Omental fat pad (tissue), 3 donors: ENCODE measurements at regions not wholly inside any gene's neighbourhood (a gene's known extent, or its start where the extent isn't known, plus 50 kb on each side); places are given as distances from the start of the nearest gene placed in this dataset.

Source experiments
- ATAC-seq: fragments of 150-250 bp; one replicate; pipeline ENCODE4 v1.9.1; 2016; ENCODE audit warnings: mild to moderate bottlenecking, moderate library complexity; ENCODE audit not compliant: low FRiP score
- DNase-seq: peaks from one replicate; pipeline ENCODE4 v3.0.0-alpha.2; 2019; ENCODE audit warnings: low spot score
- TF ChIP-seq, protein P1 (sequence below), 3 donors: fragments of 450-650 bp; IDR thresholded peaks; one replicate each; pipeline ENCODE4 v1.5.1; 2016 to 2017; ENCODE audit warnings: antibody characterized with exemption in 3 of 3, mild to moderate bottlenecking in 3 of 3, moderate library complexity in 2 of 3

DNA sequence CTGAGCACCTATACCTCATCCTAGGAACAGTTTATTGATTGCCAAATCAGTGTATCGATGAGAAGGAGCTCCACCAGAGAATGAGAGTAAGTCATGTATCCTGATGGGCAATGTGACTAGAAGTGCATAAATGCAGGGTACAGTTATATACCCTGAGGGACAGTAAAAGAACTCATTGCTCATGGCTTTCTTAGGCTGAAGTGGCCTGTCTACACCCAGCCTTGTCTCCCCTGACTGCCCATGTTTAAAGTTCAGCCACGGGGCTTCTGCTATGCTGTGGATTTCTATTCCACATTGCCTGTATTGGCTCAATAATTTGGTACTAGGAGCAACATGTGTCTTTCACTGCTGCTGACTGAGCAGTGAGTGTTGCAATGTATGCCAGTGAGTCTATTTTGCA is 400.4 kb upstream of the IMPG1 start:
- DNase-seq (no peak), ATAC-seq (no peak)
- TF ChIP-seq, protein P1, sequence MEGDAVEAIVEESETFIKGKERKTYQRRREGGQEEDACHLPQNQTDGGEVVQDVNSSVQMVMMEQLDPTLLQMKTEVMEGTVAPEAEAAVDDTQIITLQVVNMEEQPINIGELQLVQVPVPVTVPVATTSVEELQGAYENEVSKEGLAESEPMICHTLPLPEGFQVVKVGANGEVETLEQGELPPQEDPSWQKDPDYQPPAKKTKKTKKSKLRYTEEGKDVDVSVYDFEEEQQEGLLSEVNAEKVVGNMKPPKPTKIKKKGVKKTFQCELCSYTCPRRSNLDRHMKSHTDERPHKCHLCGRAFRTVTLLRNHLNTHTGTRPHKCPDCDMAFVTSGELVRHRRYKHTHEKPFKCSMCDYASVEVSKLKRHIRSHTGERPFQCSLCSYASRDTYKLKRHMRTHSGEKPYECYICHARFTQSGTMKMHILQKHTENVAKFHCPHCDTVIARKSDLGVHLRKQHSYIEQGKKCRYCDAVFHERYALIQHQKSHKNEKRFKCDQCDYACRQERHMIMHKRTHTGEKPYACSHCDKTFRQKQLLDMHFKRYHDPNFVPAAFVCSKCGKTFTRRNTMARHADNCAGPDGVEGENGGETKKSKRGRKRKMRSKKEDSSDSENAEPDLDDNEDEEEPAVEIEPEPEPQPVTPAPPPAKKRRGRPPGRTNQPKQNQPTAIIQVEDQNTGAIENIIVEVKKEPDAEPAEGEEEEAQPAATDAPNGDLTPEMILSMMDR (IDR thresholded peaks at IDR 0.05), result no peak

DNA sequence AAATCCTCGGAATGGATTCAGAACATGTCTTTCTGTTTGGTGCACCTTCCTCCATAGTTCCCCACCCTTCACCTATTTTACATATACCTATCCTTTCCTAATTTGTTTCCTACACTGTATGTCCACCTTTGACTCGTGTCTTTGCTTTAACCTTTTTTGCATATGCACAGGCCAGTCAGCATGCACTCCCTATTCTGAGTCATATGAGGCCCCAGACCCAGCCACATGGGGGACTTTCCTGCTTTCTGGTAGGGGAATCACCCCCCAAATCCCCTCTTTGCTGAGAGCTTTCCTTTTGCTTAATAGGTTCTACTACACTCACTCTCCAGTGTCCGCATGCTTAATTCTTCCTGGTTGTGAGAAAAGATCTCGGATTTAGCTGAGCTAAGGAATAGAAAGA is 393.8 kb upstream of the IMPG1 start:
- ATAC-seq (no peak), DNase-seq (no peak)
- TF ChIP-seq, protein P1 (IDR thresholded peaks at IDR 0.05), result no peak

DNA sequence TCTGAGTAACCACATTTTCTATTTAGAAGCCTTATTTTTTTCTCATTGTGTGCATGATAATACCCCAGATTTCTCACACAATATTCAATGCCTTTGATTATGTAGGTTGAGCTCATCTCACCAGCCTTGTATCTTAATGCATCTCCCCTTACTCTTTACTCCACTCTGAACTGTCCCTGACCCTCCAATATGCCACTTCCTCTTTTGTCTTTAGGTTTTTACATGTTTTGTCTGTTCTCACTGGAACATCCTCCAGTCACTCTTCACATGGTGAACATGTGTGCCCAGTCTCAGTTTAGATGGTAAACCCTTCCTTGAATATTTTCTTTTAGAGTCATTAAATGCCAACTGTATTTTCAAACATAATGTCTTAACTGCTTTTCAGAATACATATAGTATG is 392.9 kb upstream of the IMPG1 start:
- ATAC-seq (no peak), DNase-seq (no peak)
- TF ChIP-seq, protein P1 (IDR thresholded peaks at IDR 0.05), result no peak

DNA sequence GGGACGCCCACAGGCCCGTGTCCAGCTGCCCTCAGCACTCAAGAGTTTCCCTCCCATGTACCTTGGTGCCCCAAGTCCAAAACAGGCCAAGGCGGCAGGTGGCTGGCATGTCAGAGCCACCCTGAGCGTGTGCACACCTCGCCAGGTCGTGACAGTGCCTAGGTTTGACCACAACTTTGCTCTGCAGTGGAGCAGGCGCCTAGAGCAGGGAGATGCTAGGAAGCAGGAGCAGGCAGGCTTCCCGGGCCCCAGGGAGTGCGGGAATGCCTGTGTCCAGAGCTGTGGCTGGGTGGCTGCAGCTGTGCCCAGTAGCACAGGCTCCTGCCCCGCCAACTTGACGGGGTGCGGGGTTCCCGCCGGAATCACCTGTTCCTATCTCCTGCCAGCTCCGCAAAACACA is 380.8 kb upstream of the IMPG1 start:
- TF ChIP-seq, protein P1 (IDR thresholded peaks at IDR 0.05), result no peak
- ATAC-seq (peak; percentile 28), DNase-seq (no peak)

DNA sequence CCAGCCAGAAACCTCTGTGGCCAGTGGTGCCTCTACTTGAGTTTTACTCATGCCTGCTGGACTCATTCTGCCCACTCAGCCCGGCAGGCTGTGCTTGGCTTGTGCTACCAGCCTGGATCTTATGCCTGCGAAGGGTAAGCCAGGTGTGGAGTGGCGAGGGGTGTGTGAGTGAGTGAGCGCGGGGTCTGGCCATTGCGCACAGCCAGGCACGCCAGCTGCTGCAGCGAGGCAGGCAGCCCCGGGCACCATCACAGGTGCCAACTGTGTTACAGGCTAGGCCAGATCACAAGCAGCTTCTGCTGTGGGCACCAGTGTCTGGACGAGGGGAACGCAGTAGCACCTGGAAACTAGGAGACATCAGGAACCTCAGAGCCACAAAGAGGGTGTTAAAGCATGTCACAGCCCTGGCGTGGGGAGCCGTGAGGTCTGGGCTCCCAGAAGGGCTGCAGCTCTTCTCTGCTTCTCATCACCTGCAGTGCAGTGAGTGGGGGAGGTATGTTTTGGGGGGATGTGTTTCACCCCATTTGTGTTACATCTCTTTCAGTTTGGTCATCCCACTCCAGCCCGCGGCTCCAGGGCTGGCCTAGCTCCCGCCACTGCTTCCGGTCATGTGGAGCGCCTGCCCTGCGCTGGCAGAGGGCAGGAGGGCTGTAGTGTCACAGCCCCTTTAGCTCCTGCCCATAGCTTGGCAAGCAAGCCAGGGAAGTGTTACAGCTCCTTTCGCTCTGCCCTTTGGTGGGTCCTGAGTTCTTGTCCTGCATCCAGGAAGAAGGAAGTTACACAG is 379.7 kb upstream of the IMPG1 start:
- DNase-seq, result no peak
- TF ChIP-seq, protein P1 (IDR thresholded peaks at IDR 0.05), result no peak
- no peak for ATAC-seq

DNA sequence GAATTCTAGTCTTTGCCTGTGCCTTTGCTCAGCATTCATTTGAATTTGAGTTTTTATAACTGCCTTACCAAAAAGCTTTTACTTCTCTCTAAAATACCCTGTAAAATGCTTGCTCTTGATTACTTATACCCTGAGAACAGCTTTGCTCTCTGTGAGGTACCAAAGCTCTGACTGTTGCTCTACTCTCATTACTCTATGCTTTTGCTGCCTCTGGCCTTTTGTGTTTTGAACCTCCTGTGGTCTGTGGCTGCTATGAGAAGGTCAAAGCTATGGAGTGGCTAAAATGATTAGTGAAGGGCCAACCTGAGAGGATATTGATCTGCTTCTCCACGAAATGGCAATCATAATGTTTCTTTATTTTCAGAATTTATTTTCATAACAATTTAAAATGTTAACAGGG is 375.6 kb upstream of the IMPG1 start:
- TF ChIP-seq, protein P1 (IDR thresholded peaks at IDR 0.05), result no peak
- ATAC-seq, result no peak
- DNase-seq, result no peak

DNA sequence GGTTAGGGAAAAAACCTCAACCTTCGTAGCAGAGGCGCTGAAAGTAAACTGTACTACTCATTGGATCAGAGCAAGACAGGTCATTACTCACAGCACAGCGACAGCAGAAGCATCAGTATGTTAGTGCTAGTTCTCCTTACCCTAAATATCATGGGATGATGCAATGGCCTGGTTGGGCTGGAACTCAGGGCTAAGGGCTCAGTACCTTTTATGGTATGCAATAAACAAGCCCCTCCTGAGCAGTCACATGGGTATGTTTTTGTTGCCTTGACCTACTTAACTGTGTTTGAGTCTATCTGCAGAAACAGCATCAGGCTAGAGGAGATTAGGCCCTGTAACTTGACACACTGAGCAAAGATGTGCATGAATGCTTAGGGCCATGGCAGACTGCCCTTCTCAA is 369.4 kb upstream of the IMPG1 start:
- DNase-seq, result no peak
- TF ChIP-seq, protein P1 (IDR thresholded peaks at IDR 0.05), result no peak
- ATAC-seq, result no peak
